Neural cell (in vitro differentiated cells): ENCODE measurements at regions not wholly inside any gene's neighbourhood (a gene's known extent, or its start where the extent isn't known, plus 50 kb on each side); places are given as distances from the start of the nearest gene placed in this dataset.

Experiments
- CTCF ChIP-seq: fragments of 450-650 bp; IDR thresholded peaks from 2 replicates; pipeline ENCODE4 v1.5.1; 2014; ENCODE audit warnings: antibody characterized with exemption, mild to moderate bottlenecking, moderate library complexity; ENCODE audit not compliant: poor library complexity, severe bottlenecking
- EP300 ChIP-seq: fragments of 450-650 bp; conservative IDR thresholded peaks from 2 replicates; pipeline ENCODE4 v1.6.1; 2014; ENCODE audit warnings: antibody characterized with exemption, mild to moderate bottlenecking, moderate library complexity; ENCODE audit not compliant: poor library complexity, severe bottlenecking
- EZH2 ChIP-seq: fragments of 200-600, 300-800 bp; shearing (Covaris generic), sonication (generic); IDR thresholded peaks from 2 replicates; pipeline ENCODE4 v1.6.1; 2014; ENCODE audit warnings: antibody characterized with exemption, low read length, borderline replicate concordance, mild to moderate bottlenecking; ENCODE audit not compliant: insufficient read depth, poor library complexity, severe bottlenecking
- MXI1 ChIP-seq: fragments of 450-650 bp; conservative IDR thresholded peaks from 2 replicates; pipeline ENCODE4 v1.6.1; 2014; ENCODE audit warnings: antibody characterized with exemption, mild to moderate bottlenecking; ENCODE audit not compliant: poor library complexity, severe bottlenecking
- POLR2AphosphoS5 ChIP-seq: IDR thresholded peaks from 2 replicates; pipeline ENCODE4 v1.6.1; 2012
- SMC3 ChIP-seq: fragments of 450-650 bp; conservative IDR thresholded peaks from 2 replicates; pipeline ENCODE4 v1.6.1; 2014; ENCODE audit warnings: antibody characterized with exemption, mild to moderate bottlenecking, moderate library complexity; ENCODE audit not compliant: poor library complexity
- TAF1 ChIP-seq: IDR thresholded peaks from 2 replicates; pipeline ENCODE4 v1.6.1; 2012; ENCODE audit warnings: low read depth

GRCh38 chr13:37450276-37450675, 148.3 kb downstream of the POSTN start:
- TF ChIP-seq TAF1 (no peak), MXI1 (no peak), CTCF (no peak), EZH2 (no peak), SMC3 (no peak), POLR2AphosphoS5 (no peak), EP300 (no peak)
